OCI-LY7 (cell line): ENCODE measurements at regions not wholly inside any gene's neighbourhood (a gene's known extent, or its start where the extent isn't known, plus 50 kb on each side); places are given as distances from the start of the nearest gene placed in this dataset.
"Not testable (repeated sequence)": the region's sequence is repeated elsewhere in the genome, so short reads cannot be mapped to it uniquely, and the experiment has no call there.

ENCODE experiments used
- BruUV-seq: library from RNA; stranded (reverse); fragments of 400-500 nt; replicated peaks from 2 replicates; lab custom pipeline; 2021; lab: Mats Ljungman, UMichigan
- CTCF ChIA-PET: fragments of 300-600 bp; sonication (Branson Sonifier 250); formaldehyde crosslinking; loops from one replicate; lab custom pipeline; 2022; ENCODE audit warnings: antibody characterized with exemption; ENCODE audit not compliant: unreplicated experiment; lab: Charles Lee
- POLR2A ChIA-PET: fragments of 300-600 bp; sonication (Branson Sonifier 250); formaldehyde crosslinking; loops from one replicate; lab custom pipeline; 2022; ENCODE audit warnings: antibody characterized with exemption; lab: Charles Lee
- DNase-seq: peaks from one replicate; pipeline ENCODE4 v3.0.0-alpha.2; 2015; ENCODE audit warnings: low spot score
- H2AFZ ChIP-seq: fragments of 200-600 bp; sonication (generic), shearing (Covaris generic); 2 replicates; pipeline ENCODE4 v1.6.1; 2014; ENCODE audit warnings: mild to moderate bottlenecking, antibody characterized with exemption, low read length, moderate library complexity
- H3K27ac ChIP-seq: fragments of 200-600 bp; sonication (generic); 2 replicates; pipeline ENCODE4 v1.5.1; 2014; ENCODE audit warnings: mixed run types, low read depth, mild to moderate bottlenecking, moderate library complexity, low read length, inconsistent platforms; ENCODE audit not compliant: poor library complexity, severe bottlenecking
- H3K36me3 ChIP-seq: fragments of 200-600 bp; sonication (generic); 2 replicates; pipeline ENCODE4 v1.6.1; 2014; ENCODE audit warnings: mild to moderate bottlenecking, antibody characterized with exemption, low read length, moderate library complexity, mixed read lengths; ENCODE audit not compliant: insufficient read depth
- H3K4me1 ChIP-seq: fragments of 200-600 bp; sonication (generic); 2 replicates; pipeline ENCODE4 v1.5.1; 2014; ENCODE audit warnings: mild to moderate bottlenecking, low read length; ENCODE audit not compliant: insufficient read depth, poor library complexity, severe bottlenecking
- H3K4me2 ChIP-seq: fragments of 200-600 bp; sonication (generic); 2 replicates; pipeline ENCODE4 v1.6.1; 2014; ENCODE audit warnings: mild to moderate bottlenecking, low read length
- H3K4me3 ChIP-seq: fragments of 200-600 bp; sonication (generic); 2 replicates; pipeline ENCODE4 v1.5.1; 2014; ENCODE audit warnings: mild to moderate bottlenecking, low read depth, low read length; ENCODE audit not compliant: poor library complexity, severe bottlenecking
- H3K79me2 ChIP-seq: fragments of 200-600 bp; sonication (generic); 2 replicates; pipeline ENCODE4 v1.6.1; 2016; ENCODE audit warnings: low read depth, mild to moderate bottlenecking, low read length, moderate library complexity, mixed read lengths; ENCODE audit not compliant: insufficient read depth
- H3K9me2 ChIP-seq: fragments of 200-600 bp; sonication (generic); 2 replicates; pipeline ENCODE4 v1.6.1; 2016; ENCODE audit warnings: mild to moderate bottlenecking, low read length, mixed read lengths; ENCODE audit not compliant: insufficient read depth
- H3K9me3 ChIP-seq: fragments of 200-600 bp; sonication (generic); 2 replicates; pipeline ENCODE4 v1.6.1; 2014; ENCODE audit warnings: mild to moderate bottlenecking, mixed run types, low read length, mixed read lengths
- H4K20me1 ChIP-seq: fragments of 200-600 bp; sonication (generic); 2 replicates; pipeline ENCODE4 v1.6.1; 2014; ENCODE audit warnings: mild to moderate bottlenecking, antibody characterized with exemption, low read length, moderate library complexity, mixed read lengths; ENCODE audit not compliant: insufficient read depth
- EZH2phosphoT487 ChIP-seq: fragments of 200-600 bp; sonication (generic); IDR thresholded peaks from 2 replicates; pipeline ENCODE4 v1.6.1; 2018; ENCODE audit warnings: low read depth, borderline replicate concordance, mild to moderate bottlenecking, mixed run types, antibody characterized with exemption, low read length, moderate library complexity, mixed read lengths
- intact Hi-C: fragments of 100-400 bp; cut with micrococcal nuclease; formaldehyde crosslinking; loops from one replicate; pipeline ENCODE4 v1.10.0; 2022; ENCODE audit not compliant: unreplicated experiment
- TF ChIP-seq, protein P1 (sequence below): fragments of 200-600 bp; sonication (generic); conservative IDR thresholded peaks from 2 replicates; pipeline ENCODE4 v1.5.1; 2014; ENCODE audit warnings: mild to moderate bottlenecking, antibody characterized with exemption, low read length, moderate library complexity, mixed read lengths

DNA sequence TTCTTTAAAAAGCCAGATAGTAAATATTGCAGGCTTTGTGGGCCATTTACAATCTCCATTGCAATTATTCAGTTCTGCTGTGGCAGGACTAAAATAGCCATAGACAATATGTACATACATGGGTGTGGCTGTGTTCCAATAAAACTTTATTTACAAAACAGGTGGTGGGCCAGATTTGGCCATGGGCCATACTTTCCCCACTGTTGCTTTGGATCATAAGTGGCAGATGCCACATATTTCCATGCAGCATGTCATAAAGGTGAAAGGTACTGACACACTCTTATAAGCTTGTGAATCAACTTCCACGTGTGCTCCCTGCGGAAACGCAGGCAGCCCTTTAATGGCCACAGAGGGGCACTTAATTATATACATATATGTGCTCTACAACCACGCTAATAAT is 244.4 kb upstream of the FOXN3 start:
- H3K9me2 ChIP-seq, result no peaks in the 10 kb centered on the region
- no peaks in the 10 kb centered on the region for H3K36me3 ChIP-seq
- no peak overlapping the region for H3K4me3 ChIP-seq
- H3K9me3 ChIP-seq, result peaks cover 6% of the 10 kb centered on the region; the same call in 1 of the 2 replicates
- no peak for DNase-seq
- no peaks in the 10 kb centered on the region for H3K79me2 ChIP-seq
- no peak overlapping the region for H3K4me2 ChIP-seq
- BruUV-seq, result no TSS peak
- H3K27ac ChIP-seq, result no peak overlapping the region
- no peaks in the 10 kb centered on the region for H4K20me1 ChIP-seq
- ChIA-PET POLR2A (interaction anchor here (0.6 kb wide), 1 partner anchor 8 kb away, joined by 4 read pairs; no protein-coding TSS in a partner anchor), CTCF (no interaction called here)
- no peaks in the 10 kb centered on the region for H3K4me1 ChIP-seq
- TF ChIP-seq EZH2phosphoT487, result no peak
- intact Hi-C loops, result no loop called here
- no peak overlapping the region for H2AFZ ChIP-seq

DNA sequence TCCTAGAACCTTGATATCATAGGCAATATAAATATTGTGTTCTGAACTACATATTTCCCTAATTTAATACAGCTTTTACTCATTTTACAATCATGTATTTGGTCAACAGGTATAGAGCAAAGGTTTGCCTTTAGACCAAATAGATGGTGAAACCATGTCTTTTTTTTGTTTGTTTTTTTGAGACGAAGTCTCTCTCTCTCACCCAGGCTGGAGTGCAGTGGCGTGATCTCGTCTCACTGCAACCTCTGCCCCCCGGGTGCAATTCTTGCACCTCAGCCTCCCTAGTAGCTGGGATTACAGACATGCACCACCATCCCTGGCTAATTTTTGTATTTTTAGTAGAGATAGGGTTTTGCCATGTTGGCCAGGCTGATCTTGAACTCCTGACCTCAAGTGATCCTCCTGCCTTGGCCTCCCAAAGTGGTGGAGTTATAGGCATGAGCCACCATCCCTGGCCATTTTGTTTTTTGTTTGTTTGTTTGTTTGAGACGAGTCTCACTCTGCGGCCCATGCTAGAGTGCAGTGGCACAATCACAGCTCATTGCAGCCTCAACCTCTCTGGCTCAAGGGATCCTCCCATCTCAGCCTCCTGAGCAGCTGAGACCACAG is 243.7 kb upstream of the FOXN3 start:
- H4K20me1 ChIP-seq, intact Hi-C loops, H3K79me2 ChIP-seq, H3K27ac ChIP-seq, H3K9me2 ChIP-seq, H3K4me1 ChIP-seq, CTCF ChIA-PET, H3K36me3 ChIP-seq, DNase-seq, H3K4me2 ChIP-seq, H2AFZ ChIP-seq, H3K4me3 ChIP-seq, H3K9me3 ChIP-seq, BruUV-seq: not testable (repeated sequence)
- POLR2A ChIA-PET, result interaction anchor here (1.0 to 1.4 kb wide), 2 partner anchors 21 to 60 kb away, joined by 3 read pairs; no protein-coding TSS in a partner anchor

- BruUV-seq, result no TSS peak
- no peaks in the 10 kb centered on the region for H3K36me3 ChIP-seq
- intact Hi-C loops, result no loop called here
- DNase-seq, result no peak
- peaks cover 6% of the 10 kb centered on the region; the same call in 1 of the 2 replicates for H3K9me3 ChIP-seq
- no peaks in the 10 kb centered on the region for H4K20me1 ChIP-seq
- no peak overlapping the region for H3K27ac ChIP-seq
- no peaks in the 10 kb centered on the region for H3K79me2 ChIP-seq
- no peak overlapping the region for H3K4me2 ChIP-seq
- no peak overlapping the region for H3K4me3 ChIP-seq
- TF ChIP-seq EZH2phosphoT487, result no peak
- TF ChIP-seq, protein P1, sequence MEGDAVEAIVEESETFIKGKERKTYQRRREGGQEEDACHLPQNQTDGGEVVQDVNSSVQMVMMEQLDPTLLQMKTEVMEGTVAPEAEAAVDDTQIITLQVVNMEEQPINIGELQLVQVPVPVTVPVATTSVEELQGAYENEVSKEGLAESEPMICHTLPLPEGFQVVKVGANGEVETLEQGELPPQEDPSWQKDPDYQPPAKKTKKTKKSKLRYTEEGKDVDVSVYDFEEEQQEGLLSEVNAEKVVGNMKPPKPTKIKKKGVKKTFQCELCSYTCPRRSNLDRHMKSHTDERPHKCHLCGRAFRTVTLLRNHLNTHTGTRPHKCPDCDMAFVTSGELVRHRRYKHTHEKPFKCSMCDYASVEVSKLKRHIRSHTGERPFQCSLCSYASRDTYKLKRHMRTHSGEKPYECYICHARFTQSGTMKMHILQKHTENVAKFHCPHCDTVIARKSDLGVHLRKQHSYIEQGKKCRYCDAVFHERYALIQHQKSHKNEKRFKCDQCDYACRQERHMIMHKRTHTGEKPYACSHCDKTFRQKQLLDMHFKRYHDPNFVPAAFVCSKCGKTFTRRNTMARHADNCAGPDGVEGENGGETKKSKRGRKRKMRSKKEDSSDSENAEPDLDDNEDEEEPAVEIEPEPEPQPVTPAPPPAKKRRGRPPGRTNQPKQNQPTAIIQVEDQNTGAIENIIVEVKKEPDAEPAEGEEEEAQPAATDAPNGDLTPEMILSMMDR, result no peak
- H3K9me2 ChIP-seq, result no peaks in the 10 kb centered on the region
- no peak overlapping the region for H2AFZ ChIP-seq
- CTCF ChIA-PET, result no interaction called here
- no peaks in the 10 kb centered on the region for H3K4me1 ChIP-seq
- POLR2A ChIA-PET, result interaction anchor here (1.0 to 1.4 kb wide), 2 partner anchors 21 to 60 kb away, joined by 3 read pairs; no protein-coding TSS in a partner anchor
Observed at GRCh38 chr14:89660166-89660565, 243.1 kb upstream of the FOXN3 start.
